HepG2 (cell line): ENCODE measurements at regions not wholly inside any gene's neighbourhood (a gene's known extent, or its start where the extent isn't known, plus 50 kb on each side); places are given as distances from the start of the nearest gene placed in this dataset.
A peak's percentile ranks its signal among the peaks of the same experiment; 100 is the strongest.

ENCODE experiments used
- ATAC-seq: fragments of 200-7000 bp; cut with Tn5 transposase; 3 replicates; pipeline ENCODE4 v1.9.1; 2020; ENCODE audit warnings: mild to moderate bottlenecking, moderate library complexity
- BruUV-seq: library from RNA; stranded (reverse); fragments of 400-500 nt; replicated peaks from 2 replicates; lab custom pipeline; 2021; lab: Mats Ljungman, UMichigan
- CTCF ChIA-PET: fragments of 300-600 bp; formaldehyde crosslinking; extraction: SDS; loops from one replicate; lab custom pipeline; 2021; ENCODE audit warnings: low total read pairs, inconsistent platforms, low intra/inter-chr PET ratio; lab: Yijun Ruan, JAX
- POLR2A ChIA-PET: fragments of 350-600 bp; sonication (Branson Sonifier 250); formaldehyde crosslinking; loops from one replicate; lab custom pipeline; 2020; ENCODE audit warnings: antibody characterized with exemption, inconsistent platforms; lab: Yijun Ruan, JAX
- DNase-seq: peaks from one replicate; pipeline ENCODE4 v3.0.0-alpha.2; 2015; ENCODE audit warnings: low spot score
- FAIRE-seq: peaks from 3 replicates; lab custom pipeline; 2011; peaks lifted over from hg19 to GRCh38; lab: Jason Lieb, UNC
- H2AFZ ChIP-seq: one replicate; pipeline ENCODE4 v1.6.1; 2011; ENCODE audit warnings: low read length, inconsistent platforms
- H3K27ac ChIP-seq: fragments of 300-600 bp; 3 replicates; pipeline ENCODE4 v1.8.0; 2011; ENCODE audit warnings: mixed run types, mild to moderate bottlenecking, mixed read lengths, low read length, inconsistent platforms; ENCODE audit not compliant: insufficient read depth; ENCODE audit errors: extremely low read length
- H3K27me3 ChIP-seq, 2 experiments: fragments of 200-600 bp in 1 of 2; 2 replicates in 1 of 2; 3 replicates in 1 of 2; pipeline versions ENCODE4 v1.6.0 to v1.8.0; 2011; ENCODE audit warnings: low read length in 2 of 2, mild to moderate bottlenecking in 2 of 2, moderate library complexity in 2 of 2, inconsistent platforms in 1 of 2; ENCODE audit not compliant: insufficient read depth in 2 of 2, control insufficient read depth in 1 of 2
- H3K36me3 ChIP-seq, 2 experiments: fragments of 200-600 bp in 1 of 2; replicated peaks in 1 of 2; 2 replicates in 1 of 2; 3 replicates in 1 of 2; pipeline versions ENCODE4 v1.5.1 to v1.8.0; 2011; ENCODE audit warnings: low read length in 2 of 2, inconsistent platforms in 1 of 2; ENCODE audit not compliant: insufficient read depth in 2 of 2, control insufficient read depth in 1 of 2
- H3K4me1 ChIP-seq: 2 replicates; pipeline ENCODE4 v1.5.1; 2012; ENCODE audit warnings: low read length, inconsistent platforms; ENCODE audit not compliant: insufficient read depth
- H3K4me2 ChIP-seq: 2 replicates; pipeline ENCODE4 v1.6.0; 2011; ENCODE audit warnings: low read depth, low read length, inconsistent platforms
- H3K4me3 ChIP-seq, 3 experiments: fragments of 200-600 bp in 1 of 3; sonication (generic), shearing (Covaris generic) in 1 of 3; replicated peaks in 1 of 3; 2 replicates each; pipeline ENCODE4 v1.5.1; 2011 to 2016; ENCODE audit warnings: low read length in 3 of 3, inconsistent platforms in 2 of 3, low read depth in 2 of 3, mild to moderate bottlenecking in 2 of 3, control low read depth in 1 of 3, mixed read lengths in 1 of 3; ENCODE audit not compliant: insufficient read depth in 1 of 3
- H3K79me2 ChIP-seq: one replicate; pipeline ENCODE4 v1.6.1; 2011; ENCODE audit warnings: low read length, inconsistent platforms; ENCODE audit not compliant: insufficient read depth
- H3K9ac ChIP-seq: 2 replicates; pipeline ENCODE4 v1.6.0; 2011; ENCODE audit warnings: mild to moderate bottlenecking, low read depth, low read length, inconsistent platforms; ENCODE audit not compliant: insufficient read depth
- H3K9me3 ChIP-seq: 2 replicates; pipeline ENCODE4 v1.5.1; 2012; ENCODE audit warnings: mild to moderate bottlenecking, low read length
- H4K20me1 ChIP-seq: 2 replicates; pipeline ENCODE4 v1.6.0; 2011; ENCODE audit warnings: inconsistent platforms, mild to moderate bottlenecking, low read length, moderate library complexity; ENCODE audit not compliant: insufficient read depth
- HNF1A ChIP-seq, 2 experiments: sonication (generic) in 1 of 2; formaldehyde crosslinking in 1 of 2; IDR thresholded peaks; 2 replicates each; pipeline versions ENCODE4 v1.4.0 to v1.6.1; 2016 to 2020; ENCODE audit warnings: borderline replicate concordance in 1 of 2, low read depth in 1 of 2, mild to moderate bottlenecking in 1 of 2, missing genetic modification reagents in 1 of 2
- SALL1 ChIP-seq: sonication (generic); formaldehyde crosslinking; IDR thresholded peaks from 2 replicates; pipeline ENCODE4 v1.8.0; 2022; ENCODE audit warnings: mild to moderate bottlenecking, missing genetic modification reagents
- ZBTB25 ChIP-seq: IDR thresholded peaks from 2 replicates; pipeline ENCODE4 v1.6.1; 2018; ENCODE audit warnings: missing genetic modification reagents
- ZNF138 ChIP-seq: sonication (generic); formaldehyde crosslinking; IDR thresholded peaks from 2 replicates; pipeline ENCODE4 v1.5.0; 2020; ENCODE audit warnings: mild to moderate bottlenecking, low read depth, missing genetic modification reagents
- ZNF251 ChIP-seq: sonication (generic); formaldehyde crosslinking; IDR thresholded peaks from 2 replicates; pipeline ENCODE4 v1.9.0; 2021; ENCODE audit warnings: mild to moderate bottlenecking, missing genetic modification reagents
- ZNF687 ChIP-seq: sonication (generic); formaldehyde crosslinking; IDR thresholded peaks from 2 replicates; pipeline ENCODE4 v1.5.1; 2020; ENCODE audit warnings: mild to moderate bottlenecking, missing genetic modification reagents, moderate library complexity
- ZSCAN31 ChIP-seq: sonication (generic); formaldehyde crosslinking; IDR thresholded peaks from 2 replicates; pipeline ENCODE4 v1.5.0; 2020; ENCODE audit warnings: low read depth, mild to moderate bottlenecking, missing genetic modification reagents
- WGBS: methylation state at CpG from one replicate; pipeline ENCODE4 v1.1.6; 2017; ENCODE audit warnings: low lambda C conversion rate; 5-methylcytosine and 5-hydroxymethylcytosine counted together
- in situ Hi-C: cut with HindIII; loops from 2 replicates; pipeline ENCODE4 v1.10.0; 2017; ENCODE audit warnings: low pct_unique_long_range_greater_than_20kb; ENCODE audit not compliant: extremely low pct_ligation_motif_present
- intact Hi-C: fragments of 100-400 bp; cut with micrococcal nuclease; formaldehyde crosslinking; loops from one replicate; pipeline ENCODE4 v1.10.0; 2022; ENCODE audit not compliant: unreplicated experiment

- Histone ChIP-seq H3K36me3 (no peaks in the 10 kb centered on the region), H3K9me3 (no peaks in the 10 kb centered on the region), H3K9ac (no peak overlapping the region), H2AFZ (no peak overlapping the region), H3K4me1 (peaks cover 19% of the 10 kb centered on the region), H3K4me3 (no peak overlapping the region), H3K27ac (no peak overlapping the region), H3K27me3 (no peaks in the 10 kb centered on the region; a peak in 1 of 5 replicates), H4K20me1 (no peaks in the 10 kb centered on the region), H3K4me2 (no peak overlapping the region), H3K79me2 (no peaks in the 10 kb centered on the region)
- ChIA-PET CTCF (no interaction called here), POLR2A (no interaction called here)
- peak; percentile 57 for ATAC-seq
- 0% methylated on average over 1 of the region's 1 CpG for WGBS
- no peak for TF ChIP-seq SALL1
- TF ChIP-seq ZNF251 (CRISPR knock-in tag) = no peak
- no peak for TF ChIP-seq ZSCAN31 (CRISPR knock-in tag)
- BruUV-seq = no TSS peak
- FAIRE-seq = no peak
- intact Hi-C loops (no loop called here), in situ Hi-C loops (no loop called here)
- DNase-seq = no peak
Measured at GRCh38 chr5:99005506-99005905, 76.7 kb upstream of the CHD1 start.

GRCh38 chr5:99004960-99005359, 76.2 kb upstream of the CHD1 start:
- FAIRE-seq = no peak
- no TSS peak for BruUV-seq
- ATAC-seq = peak; percentile 24; the same call in 2 of the 3 replicates
- TF ChIP-seq HNF1A (IDR thresholded peaks at IDR 0.05; ENCODE audit: low read depth) (no peak), HNF1A (CRISPR knock-in tag; IDR thresholded peaks at IDR 0.05; ENCODE audit: borderline replicate concordance) (no peak), ZNF138 (CRISPR knock-in tag) (no peak), ZNF687 (CRISPR knock-in tag) (no peak), ZBTB25 (CRISPR knock-in tag) (no peak)

More at GRCh38 chr5:99004960-99005359, 76.2 kb upstream of the CHD1 start:
- Histone ChIP-seq H3K27me3 (no peaks in the 10 kb centered on the region; a peak in 1 of 5 replicates), H3K9ac (no peak overlapping the region), H3K9me3 (no peaks in the 10 kb centered on the region), H2AFZ (no peak overlapping the region), H3K4me2 (no peak overlapping the region), H3K27ac (no peak overlapping the region), H3K4me3 (no peak overlapping the region), H4K20me1 (no peaks in the 10 kb centered on the region), H3K4me1 (peaks cover 19% of the 10 kb centered on the region), H3K36me3 (no peaks in the 10 kb centered on the region), H3K79me2 (no peaks in the 10 kb centered on the region)
- DNase-seq = no peak
- in situ Hi-C loops = no loop called here
- 56% methylated on average over 1 of the region's 1 CpG for WGBS
- POLR2A ChIA-PET = no interaction called here
- intact Hi-C loops = no loop called here
- CTCF ChIA-PET = no interaction called here
